ENCODE measurements at regions not wholly inside any gene's neighbourhood (a gene's known extent, or its start where the extent isn't known, plus 50 kb on each side); places are given as distances from the start of the nearest gene placed in this dataset.

DNA sequence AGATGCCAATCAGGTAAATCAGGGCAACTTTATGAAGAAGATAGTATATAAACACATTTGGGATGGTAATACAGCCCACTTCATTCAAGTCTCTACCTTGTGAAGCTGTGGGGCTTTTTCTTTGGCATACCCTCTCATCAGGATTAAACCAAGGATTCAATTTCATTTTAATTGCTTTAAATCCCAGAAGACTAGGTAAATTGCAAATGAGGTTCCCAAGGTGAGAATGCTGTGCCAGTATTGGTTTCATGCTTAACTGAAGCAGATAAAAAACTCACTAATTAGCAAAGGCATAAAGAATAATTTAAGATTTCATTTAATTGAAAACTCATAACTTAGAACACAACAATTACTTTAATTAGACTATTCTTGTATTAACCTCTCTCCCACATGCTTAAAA is 1218.1 kb downstream of the FAM181B start:
- TF ChIP-seq ZFP36 (IDR thresholded peaks at IDR 0.05; ENCODE audit: borderline replicate concordance, partially characterized antibody) (no peak), USF2 (IDR thresholded peaks at IDR 0.05) (no peak), KDM1A (IDR thresholded peaks at IDR 0.05; ENCODE audit: low read depth) (no peak), CHD2 (IDR thresholded peaks at IDR 0.05; ENCODE audit: low read length, partially characterized antibody) (no peak), MAZ (IDR thresholded peaks at IDR 0.05; ENCODE audit: borderline replicate concordance, low read depth, low read length) (no peak)
- TF ChIP-seq, protein P1, sequence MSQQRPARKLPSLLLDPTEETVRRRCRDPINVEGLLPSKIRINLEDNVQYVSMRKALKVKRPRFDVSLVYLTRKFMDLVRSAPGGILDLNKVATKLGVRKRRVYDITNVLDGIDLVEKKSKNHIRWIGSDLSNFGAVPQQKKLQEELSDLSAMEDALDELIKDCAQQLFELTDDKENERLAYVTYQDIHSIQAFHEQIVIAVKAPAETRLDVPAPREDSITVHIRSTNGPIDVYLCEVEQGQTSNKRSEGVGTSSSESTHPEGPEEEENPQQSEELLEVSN (IDR thresholded peaks at IDR 0.05; ENCODE audit: borderline replicate concordance, low read depth): no peak
